Kidney tubule cell (primary cell): ENCODE measurements at regions not wholly inside any gene's neighbourhood (a gene's known extent, or its start where the extent isn't known, plus 50 kb on each side); places are given as distances from the start of the nearest gene placed in this dataset.
A peak's percentile ranks its signal among the peaks of the same experiment; 100 is the strongest.

Experiments
- DNase-seq: peaks from one replicate; pipeline ENCODE4 v3.0.0-alpha.2; 2018; ENCODE audit warnings: low spot score

DNA sequence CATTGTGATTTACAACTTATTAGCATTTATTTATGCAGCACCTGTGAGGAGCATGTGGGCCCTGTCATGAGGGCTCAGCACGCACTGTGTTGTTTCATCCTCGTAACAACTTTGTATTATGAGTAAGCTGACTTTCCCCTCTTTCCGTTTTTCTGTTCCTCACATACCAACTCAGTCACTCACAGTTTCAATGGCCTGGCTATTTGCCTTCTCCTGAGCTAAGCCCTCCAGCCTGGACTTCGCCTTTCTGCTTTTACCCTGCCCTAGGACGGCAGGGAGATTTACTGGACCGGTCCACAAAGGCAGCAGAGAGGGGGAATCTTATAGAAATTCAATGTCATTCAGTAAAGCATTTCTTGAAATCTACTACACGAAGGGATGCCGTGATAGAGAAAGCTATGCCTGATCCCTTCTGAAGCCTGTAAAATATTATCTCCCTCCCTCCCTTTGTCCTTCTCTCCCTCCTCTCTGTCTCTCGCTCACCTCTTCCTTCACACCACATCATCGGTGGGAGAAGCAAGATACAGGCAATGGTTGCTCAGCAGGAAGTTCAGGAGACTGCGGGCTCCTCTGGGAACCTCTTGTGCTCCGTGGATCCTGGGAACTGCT lies 219.2 kb upstream of the TBX3 start:
- peak; percentile 31 for DNase-seq

DNA sequence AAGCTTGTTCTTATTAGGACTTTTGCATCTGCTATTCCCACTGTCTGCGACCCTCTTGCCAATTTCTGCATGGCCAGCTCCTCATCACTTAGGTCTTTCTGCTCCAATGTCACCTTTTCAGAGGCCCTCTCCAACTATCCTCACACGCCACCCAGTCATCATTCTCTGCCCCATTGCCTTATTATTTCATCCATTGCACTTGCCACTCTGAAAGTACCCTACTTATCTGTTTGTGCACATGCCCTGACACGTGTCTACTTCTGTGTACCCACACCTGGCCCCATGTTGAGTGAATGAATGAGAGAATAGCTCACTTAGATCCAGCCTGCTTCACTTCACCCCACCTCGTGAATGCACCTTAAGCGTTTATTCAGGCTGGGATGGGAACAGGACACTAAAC lies 218.7 kb upstream of the TBX3 start:
- no peak for DNase-seq

DNA sequence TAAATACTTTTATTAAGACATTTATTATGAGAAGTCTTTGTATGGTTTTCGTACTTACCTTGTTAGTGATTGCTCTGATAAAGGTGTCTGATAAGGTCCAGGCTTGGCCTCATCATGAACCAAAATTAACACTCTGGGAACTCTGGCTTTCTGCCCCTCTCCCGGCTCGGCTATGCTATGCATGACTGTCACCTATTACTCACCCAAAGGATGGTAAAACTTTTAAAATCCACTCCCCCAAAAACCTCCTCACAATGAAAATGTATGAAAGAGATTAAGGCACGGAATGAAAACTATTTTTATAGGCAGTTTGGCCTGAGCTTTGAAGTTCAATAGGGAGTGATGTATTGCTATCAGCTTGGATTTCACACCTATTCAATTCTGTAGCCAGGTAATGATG lies 217.3 kb upstream of the TBX3 start:
- DNase-seq = no peak

DNA sequence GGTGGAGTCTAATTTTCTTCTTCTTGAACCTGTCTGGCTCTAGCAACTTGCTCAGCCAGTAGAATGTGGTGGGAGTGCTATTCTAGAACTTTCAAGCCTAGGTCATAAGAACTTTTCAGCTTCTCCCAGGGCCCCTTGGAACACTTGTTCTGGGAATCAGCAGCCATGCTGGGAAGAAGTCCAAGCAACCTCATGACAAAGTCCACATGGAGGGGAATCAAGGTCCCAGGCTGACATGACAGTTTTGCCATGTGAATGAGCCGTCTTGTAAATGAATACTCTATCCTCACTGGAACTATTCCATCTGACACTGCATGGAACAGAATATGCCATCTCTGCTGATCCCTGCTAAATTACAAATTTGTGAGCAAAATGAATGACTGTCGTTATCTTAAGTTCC lies 214.2 kb upstream of the TBX3 start:
- DNase-seq = no peak

DNA sequence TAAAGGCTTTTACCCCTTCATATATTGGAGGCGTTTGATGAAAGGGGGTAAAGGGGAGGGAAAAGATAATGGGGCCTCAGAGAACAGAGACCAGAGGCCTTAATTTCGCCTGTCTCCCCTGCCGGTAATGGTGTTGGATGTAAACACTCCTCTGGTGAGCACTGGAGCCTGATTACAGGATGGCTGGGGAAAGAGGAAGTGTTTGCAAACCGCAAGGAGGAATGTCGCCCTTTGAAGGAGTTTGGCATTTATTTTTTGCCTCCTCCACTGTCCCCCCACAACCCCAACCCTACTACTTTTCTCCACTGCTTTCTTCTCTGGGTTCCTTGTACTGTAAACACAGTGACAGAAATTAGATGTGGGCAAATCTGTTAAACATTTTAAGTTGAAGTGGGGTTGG lies 211.9 kb upstream of the TBX3 start:
- no peak for DNase-seq

DNA sequence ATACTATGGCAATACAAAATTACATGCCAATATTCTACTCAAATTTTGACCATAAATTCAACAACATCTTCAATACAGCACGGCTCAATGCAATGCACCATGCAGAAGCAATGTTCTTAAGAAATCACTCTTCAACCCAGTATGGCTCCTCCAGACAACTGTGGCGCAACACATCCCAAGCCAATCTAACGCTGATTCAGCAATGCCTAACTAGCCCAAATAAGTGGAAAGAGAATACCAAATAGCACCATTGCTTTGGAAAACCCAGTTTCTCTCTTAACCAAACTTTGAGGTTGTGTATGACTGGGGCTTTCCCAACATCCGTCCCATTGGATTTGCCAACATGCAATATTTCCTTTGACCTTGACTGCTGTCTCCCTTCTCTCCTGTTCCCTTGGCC lies 211.1 kb upstream of the TBX3 start:
- DNase-seq = no peak

DNA sequence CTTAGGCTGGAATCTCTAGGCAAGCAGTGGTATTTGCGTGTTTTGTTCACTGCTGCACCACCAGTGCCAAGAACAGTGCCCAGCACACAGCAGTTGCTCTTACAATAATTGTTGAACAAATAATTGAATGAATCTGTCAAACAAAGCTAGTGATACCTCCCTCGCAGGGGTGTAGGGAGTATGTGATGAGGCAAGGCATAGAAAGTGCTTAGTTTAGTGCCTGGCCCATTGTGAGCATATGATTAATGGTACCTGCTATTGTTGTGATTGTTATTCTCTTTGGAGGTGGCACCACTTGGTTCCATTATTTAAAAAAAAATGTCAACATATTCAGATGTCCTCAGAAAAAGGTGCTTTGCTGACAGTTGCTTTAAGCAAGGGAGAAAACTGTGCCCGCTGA lies 210.1 kb upstream of the TBX3 start:
- DNase-seq = no peak

DNA sequence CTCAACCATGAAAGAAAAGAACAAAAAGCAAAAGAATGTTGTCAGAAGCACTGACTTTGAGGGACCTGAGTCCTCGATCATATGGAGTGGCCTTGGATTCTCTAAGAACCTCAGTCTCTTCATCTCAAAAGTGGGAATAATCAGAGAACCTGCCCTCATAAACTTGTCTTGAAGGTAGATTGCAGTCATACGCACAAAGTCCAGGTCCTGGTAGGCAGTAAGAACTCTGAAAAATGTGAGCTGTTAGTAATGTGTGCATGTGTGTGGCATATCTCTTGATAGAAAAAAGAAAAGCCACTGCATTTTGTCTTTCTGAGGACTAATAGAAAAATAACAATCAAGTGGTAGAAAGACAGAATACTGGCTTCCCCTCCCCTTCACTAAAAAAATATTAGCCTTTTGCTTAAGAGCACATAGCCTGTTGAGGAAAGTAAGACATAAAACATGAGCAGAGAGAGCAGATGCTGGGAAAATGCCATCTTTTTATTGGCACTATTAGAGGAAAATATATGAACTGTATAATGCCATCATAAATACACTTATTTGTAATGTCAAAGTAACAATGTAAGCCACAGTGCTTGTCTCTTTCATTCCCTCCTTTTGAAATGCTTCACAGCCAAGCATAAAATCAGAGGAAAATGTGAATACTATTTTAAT lies 205.1 kb upstream of the TBX3 start:
- no peak for DNase-seq

DNA sequence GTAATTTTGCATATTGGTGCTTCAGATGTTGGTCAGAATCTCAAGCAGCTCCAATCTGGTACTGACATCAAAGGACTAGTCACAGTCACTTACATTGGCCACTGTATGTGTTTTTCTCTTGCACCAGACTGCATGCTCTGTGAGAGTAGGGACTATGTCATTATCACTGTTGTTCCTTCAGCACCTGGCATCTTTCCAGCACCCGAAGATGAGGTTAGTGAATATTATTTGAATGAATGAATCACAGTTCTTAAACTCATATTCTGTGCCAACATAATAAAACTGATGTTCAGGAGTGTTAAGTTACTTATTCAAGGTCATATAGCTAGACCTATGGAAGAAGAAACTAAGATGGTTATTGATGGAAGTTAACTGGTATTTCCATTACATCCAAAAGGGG lies 204.5 kb upstream of the TBX3 start:
- DNase-seq = no peak

DNA sequence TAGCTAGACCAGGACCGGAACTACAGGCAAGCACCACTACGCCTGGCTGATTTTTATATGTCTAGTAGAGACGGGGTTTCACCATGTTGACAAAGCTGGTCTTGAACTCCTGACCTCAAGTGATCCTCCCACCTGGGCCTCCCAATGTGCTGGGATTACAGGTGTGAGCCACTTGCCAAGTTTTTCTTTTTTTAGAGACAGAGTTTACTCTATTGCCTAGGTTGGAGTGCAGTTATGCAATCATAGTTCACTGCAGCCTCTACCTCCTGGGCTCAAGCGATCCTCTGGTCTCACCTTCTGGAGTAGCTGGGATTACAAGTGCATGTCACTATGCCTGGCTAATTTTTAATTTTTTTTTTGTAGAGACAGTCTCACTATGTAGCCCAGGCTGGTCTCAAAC lies 201.5 kb upstream of the TBX3 start:
- DNase-seq = no peak

DNA sequence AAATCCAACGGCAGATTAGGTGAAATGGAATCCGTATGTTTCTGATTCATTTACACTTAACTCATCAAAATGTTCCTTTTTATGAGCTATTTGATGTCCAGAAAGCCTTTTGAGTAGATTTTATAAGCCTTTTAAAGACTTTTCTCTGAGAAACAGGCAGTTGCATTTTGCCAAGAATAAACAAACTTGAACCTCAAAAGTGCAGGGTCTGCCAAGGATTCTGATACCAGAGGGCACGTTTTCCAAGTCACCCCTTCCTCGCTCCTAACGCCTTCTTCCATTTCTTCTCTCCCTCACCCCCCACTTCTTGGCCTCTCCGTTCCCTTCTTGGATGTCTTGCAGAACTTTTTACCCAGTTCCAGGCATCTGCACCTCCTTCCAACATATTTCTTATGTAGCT lies 200.6 kb upstream of the TBX3 start:
- DNase-seq = no peak

DNA sequence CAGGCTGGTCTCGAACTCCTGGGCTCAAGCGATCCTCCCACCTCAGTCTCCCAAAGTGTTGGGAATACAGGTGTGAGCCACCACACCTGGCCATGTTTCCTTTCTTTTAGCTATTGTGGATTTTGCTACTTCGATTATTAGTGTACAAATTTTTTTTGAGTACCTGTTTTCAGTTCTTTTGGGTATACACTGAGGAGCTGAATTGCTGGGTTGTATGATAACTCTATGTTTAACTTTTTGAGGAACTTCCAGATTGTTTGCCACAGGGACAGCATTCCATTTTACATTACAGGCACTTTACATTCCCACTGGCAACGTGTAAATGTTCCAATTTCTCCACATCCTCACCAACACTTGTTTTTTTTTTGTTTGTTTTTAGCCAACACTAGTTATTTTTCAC lies 198.1 kb upstream of the TBX3 start:
- DNase-seq = no peak

DNA sequence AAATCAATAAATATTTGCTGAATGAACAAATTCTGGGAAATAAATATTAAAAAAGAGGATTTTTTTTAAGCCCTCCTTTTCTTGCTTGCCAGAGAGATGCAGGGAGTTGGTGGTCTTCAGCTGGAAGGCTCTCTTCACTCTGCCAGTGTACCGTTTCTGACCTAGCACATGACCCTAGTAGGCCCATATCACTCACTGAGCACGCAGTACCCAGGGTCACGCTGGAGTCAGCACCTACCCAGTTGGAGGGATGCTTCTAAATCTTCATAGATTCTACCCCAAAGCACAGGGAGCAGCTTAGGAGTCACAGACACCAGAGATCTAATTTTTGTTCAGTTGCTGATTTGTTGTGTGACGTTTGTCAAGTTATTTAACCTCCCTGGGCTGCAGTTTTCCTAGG lies 195.4 kb upstream of the TBX3 start:
- DNase-seq = no peak

DNA sequence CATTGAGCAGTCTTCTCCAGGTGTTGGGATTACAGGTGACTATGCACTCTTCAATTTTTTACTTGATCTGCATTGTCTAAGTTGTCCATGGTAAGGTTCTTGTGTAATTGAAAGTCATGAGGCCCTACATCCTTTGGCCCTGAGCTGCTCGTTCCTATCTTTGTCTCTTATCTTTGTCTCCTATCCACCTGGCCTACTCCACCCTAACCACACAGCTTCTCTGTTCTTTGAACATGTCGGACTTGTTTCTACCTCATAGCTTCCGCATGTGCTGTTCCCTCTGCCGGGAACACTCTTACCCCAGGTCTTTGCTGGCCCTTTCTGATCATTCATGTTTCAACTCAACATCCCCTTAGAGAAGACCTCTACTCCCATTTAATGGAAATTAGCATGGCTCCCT lies 194.8 kb upstream of the TBX3 start:
- no peak for DNase-seq

DNA sequence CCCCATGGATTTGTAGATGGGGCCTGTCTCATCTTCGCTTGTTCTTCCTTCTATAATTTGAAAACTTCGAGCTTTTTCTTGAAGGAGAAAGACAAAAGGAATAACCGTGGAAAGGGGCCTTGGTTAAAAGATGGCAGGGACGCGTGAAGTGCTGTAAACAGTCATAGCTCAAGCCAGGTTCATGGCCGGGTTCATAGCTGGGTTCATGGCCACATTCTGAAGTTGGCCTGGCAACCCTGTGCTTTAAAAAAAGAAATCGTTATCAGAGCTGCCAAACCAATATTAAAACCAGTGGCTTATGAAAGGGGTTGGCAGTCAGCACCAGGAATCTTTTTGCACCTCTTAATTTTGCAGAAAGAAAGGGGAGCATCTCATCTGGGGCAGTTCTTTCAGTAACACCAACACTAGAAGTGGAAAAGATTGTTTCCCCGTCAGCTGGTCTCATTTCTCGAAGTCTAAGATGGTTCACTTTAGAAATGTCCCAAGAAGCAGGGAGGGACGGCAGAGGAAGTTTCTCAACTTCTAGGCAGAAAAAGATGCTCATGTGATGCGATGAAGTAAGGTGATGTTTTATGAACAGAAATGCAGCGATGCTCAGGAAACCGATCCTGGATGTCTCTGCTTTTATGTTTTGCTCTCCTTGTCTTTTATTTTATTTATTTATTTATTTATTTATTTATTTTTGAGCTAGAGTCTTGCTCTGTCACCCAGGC lies 193.1 kb upstream of the TBX3 start:
- no peak for DNase-seq

DNA sequence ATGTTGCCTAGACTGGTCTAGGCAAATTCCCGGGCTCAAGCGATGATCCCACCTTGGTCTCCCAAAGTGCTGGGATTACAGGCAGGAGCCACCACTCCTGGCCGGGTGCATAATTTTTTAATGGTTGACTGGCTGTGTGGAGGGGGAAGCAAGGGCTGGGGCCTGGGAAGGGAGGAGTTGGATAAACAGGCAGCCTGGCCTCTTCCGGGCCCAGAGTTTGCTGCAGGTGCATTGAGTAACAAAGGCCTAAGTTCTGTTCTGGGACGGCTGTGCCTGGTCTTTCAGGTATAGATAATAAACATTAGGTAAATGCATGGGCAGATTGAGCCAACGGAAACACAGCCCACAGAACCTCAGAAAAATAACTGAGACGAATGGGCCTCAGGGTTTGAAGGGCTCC lies 191.3 kb upstream of the TBX3 start:
- no peak for DNase-seq

DNA sequence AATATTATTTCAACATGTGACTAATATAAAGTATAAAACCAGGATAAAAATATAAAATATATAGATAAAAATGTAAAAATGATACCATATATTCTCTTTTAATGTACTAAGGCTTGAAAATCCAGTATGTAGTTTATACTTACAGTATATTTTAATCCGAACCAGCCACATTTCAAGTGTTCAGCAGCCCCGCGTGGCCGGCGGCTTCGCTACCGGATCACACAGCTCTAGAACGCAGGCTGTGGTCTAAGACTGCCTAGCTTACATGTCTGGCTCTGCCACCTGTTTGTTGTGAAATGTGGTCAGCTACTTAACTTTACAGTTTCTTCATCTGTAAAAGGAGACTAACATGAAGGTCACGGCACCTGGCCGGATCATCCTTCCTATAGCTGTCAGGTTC lies 189.7 kb upstream of the TBX3 start:
- DNase-seq = no peak

DNA sequence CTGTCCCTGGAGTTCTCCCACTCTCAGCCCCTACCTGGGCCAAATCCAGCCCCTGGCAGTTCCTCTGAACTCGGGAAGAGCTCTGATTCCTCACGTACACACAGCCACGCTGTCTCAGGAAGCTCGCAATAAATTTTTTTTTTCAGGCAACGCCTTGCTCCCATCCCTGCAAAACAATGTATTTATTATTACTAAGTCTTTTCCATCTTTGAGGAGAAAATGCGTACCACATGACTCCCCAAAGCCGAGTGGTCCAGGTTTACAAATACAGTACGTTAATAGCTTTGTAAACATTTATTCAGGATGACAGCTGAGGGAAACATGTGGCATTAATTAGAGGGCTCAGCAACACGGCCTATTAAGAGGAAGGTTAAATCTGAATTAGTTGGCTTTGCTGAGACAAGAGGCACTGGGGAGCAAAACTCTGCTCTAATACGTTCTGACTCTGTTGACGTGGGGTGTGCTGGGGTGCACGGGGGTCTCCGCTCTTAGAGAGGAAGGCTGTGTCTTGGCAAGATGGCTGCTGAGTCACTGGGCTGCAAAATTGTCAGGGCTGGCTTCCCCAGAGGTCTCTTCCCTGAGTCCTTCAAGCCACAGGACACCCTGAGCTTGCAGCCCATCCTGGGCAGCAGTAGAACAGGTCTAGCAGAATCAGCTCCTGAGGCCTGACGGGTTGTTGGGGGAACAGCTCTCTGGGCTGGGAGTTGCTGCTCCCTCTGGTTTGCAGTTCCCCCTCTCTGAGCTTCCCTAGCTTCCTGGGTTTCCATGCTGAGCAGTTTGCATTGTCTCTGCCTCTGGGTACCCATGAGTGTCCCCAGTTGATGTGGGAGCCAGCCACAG lies 185.2 kb upstream of the TBX3 start:
- DNase-seq = no peak

DNA sequence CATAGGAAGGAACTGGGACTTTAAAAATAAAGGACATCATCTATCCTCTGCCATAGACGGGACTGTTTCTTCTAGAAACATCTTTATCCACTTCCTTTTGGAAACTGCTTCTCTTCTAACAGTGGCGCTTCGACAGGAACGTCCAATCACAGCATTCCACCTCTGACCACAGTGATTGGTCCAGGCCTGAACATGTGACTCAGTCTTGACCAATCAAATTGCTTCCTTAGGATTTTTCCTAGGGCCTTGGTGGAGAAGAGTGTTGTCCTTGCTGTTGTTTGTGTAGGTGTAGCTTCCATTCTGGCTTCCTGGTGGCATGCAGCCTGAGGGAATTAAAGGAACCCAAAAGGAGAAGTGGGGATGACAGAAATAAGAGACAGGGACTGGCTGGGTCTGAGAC lies 182.4 kb upstream of the TBX3 start:
- no peak for DNase-seq

DNA sequence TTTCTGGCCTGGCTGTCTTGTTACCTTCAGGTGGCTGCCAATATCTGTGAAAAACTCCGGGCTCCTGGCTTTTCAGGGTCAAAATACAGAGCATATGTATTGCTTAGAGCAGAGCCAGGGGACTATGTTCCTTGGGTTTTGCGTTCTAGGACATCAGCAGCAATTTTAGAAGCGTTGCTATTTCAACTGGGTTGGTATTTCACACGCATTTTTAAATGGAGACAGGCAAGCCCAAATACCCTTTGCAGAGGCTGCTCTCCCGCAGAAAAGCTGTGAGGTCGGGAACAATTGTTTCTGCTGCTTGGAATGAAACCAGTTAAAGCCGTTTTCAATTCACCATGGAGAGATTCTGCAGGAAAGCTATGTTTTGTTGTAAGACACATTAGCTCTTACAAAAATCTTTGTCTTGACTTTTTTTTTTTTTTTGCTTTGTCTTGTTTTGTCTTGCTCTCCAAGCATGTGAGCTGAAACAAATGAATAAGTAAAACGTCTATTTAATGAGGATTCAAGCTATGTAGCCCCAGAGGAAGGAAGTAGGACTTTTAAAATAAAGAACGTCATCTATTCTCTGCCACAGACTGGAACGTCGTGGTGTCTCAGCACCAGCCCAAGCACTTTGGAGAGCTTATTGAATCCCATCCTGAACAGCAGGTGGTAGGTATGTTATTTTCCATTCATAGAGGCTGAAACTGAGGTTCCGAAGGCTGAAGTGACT lies 181.0 kb upstream of the TBX3 start:
- no peak for DNase-seq

DNA sequence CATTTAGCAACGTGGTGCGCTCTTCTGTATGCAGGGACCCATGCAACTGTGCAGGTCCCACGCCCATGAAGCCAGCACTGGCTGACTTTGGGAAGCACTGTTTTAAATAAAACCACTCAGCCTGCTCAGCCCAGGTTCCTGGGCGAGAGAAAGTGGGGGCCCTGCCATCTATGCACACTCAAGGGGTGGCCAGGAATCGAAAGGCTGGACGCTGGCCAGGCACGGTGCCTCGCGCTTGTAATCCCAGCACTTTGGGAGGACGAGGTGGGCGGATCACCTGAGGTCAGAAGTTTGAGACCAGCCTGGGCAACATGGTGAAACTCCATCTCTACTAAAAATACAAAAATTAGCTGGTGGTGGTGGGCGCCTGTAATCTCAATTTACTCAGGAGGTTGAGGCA lies 179.9 kb upstream of the TBX3 start:
- DNase-seq = no peak

DNA sequence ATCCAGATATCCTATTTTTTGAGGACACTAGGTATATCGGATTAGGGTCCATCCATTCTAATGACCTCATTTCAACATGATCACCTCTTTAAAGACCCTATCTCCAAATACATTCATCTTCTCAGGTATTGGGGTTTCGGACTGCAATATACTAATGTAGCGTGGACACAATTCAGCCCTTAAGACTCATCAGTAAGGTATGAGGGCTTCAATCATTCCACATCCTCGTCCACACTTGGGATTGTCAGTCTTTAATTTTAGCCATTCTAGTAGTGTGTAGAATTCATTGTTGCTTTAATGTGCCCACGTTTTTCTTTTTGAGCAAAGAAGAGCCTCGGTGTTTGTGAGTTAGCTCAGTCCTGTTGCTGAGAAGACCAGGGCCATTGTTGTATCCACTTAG lies 177.0 kb upstream of the TBX3 start:
- DNase-seq = no peak
